Mucosa of rectum (tissue), 2 donors: ENCODE measurements at regions not wholly inside any gene's neighbourhood (a gene's known extent, or its start where the extent isn't known, plus 50 kb on each side); places are given as distances from the start of the nearest gene placed in this dataset.

Experiments
- H3K27ac ChIP-seq, 2 donors: one replicate each; pipeline ENCODE4 v1.7.0; 2013; ENCODE audit warnings: inconsistent platforms in 2 of 2, low read depth in 2 of 2, low read length in 2 of 2
- H3K27me3 ChIP-seq, 2 donors: one replicate each; pipeline ENCODE4 v1.7.0; 2013; ENCODE audit warnings: low read length in 2 of 2; ENCODE audit not compliant: control insufficient read depth in 2 of 2, insufficient read depth in 2 of 2
- H3K36me3 ChIP-seq, 2 donors: one replicate each; pipeline ENCODE4 v1.7.0; 2013; ENCODE audit warnings: low read length in 2 of 2; ENCODE audit not compliant: control insufficient read depth in 2 of 2, insufficient read depth in 2 of 2
- H3K4me1 ChIP-seq, 2 donors: one replicate each; pipeline ENCODE4 v1.7.0; 2013; ENCODE audit warnings: low read length in 2 of 2, mild to moderate bottlenecking in 1 of 2; ENCODE audit not compliant: control insufficient read depth in 2 of 2, insufficient read depth in 2 of 2
- H3K4me3 ChIP-seq, 2 donors: one replicate each; pipeline ENCODE4 v1.7.0; 2013; ENCODE audit warnings: low read length in 2 of 2
- H3K9ac ChIP-seq, 2 donors: one replicate each; pipeline ENCODE4 v1.7.0; 2013; ENCODE audit warnings: low read length in 2 of 2, low read depth in 1 of 2, mild to moderate bottlenecking in 1 of 2
- H3K9me3 ChIP-seq, 2 donors: one replicate each; pipeline ENCODE4 v1.7.0; 2013; ENCODE audit warnings: low read length in 2 of 2; ENCODE audit not compliant: control insufficient read depth in 2 of 2
- donor health status: healthy.
- donor health status: Normal muscosa, but diverticular disease.

GRCh38 chr9:107648153-107648715 is 158.7 kb upstream of the KLF4 start:
- no peak overlapping the region for H3K4me3 ChIP-seq
- H3K27ac ChIP-seq = no peak overlapping the region
- H3K4me1 ChIP-seq = peaks cover 0 to 8% of the 10 kb centered on the region in 2 donors

GRCh38 chr9:107647611-107648010 is 158.0 kb upstream of the KLF4 start:
- Histone ChIP-seq H3K4me1 (peaks cover 0 to 8% of the 10 kb centered on the region in 2 donors), H3K4me3 (no peak overlapping the region), H3K27me3 (no peaks in the 10 kb centered on the region), H3K36me3 (no peaks in the 10 kb centered on the region), H3K27ac (no peak overlapping the region), H3K9ac (no peak overlapping the region), H3K9me3 (no peaks in the 10 kb centered on the region)

More at GRCh38 chr9:107648153-107648715, 158.7 kb upstream of the KLF4 start:
- Histone ChIP-seq H3K9ac (no peak overlapping the region), H3K27me3 (no peaks in the 10 kb centered on the region), H3K9me3 (no peaks in the 10 kb centered on the region), H3K36me3 (no peaks in the 10 kb centered on the region)

DNA sequence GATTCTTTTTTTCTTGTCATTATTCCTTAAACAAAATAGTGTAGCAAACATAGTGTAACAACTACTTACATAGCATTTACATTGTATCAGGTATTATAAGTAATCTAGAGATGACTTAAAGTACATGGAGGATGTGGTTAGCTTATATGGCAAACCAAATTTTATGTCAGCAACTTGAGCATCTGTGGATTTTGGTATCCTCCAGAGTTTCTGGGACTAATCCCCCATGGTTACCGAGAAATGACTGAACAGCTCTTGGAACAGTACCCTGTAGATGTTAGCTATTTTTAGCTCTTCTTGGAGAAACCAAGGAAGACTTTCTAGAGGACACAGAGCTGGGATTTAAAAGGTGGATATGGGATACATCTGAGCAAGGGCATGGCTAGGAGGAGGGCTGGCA is 157.6 kb upstream of the KLF4 start:
- Histone ChIP-seq H3K27ac (no peak overlapping the region), H3K9ac (no peak overlapping the region)

GRCh38 chr9:107645464-107645833 is 155.9 kb upstream of the KLF4 start:
- H3K9me3 ChIP-seq = no peaks in the 10 kb centered on the region
- no peaks in the 10 kb centered on the region for H3K27me3 ChIP-seq
- H3K9ac ChIP-seq = no peak overlapping the region
- peaks cover 0 to 8% of the 10 kb centered on the region in 2 donors for H3K4me1 ChIP-seq
- no peak overlapping the region for H3K4me3 ChIP-seq
- H3K27ac ChIP-seq = peak overlapping the region in 1 of 2 donors; percentile 23
- no peaks in the 10 kb centered on the region for H3K36me3 ChIP-seq

More for the DNA sequence above, 157.6 kb upstream of the KLF4 start:
- Histone ChIP-seq H3K36me3 (no peaks in the 10 kb centered on the region), H3K4me3 (no peak overlapping the region), H3K9me3 (no peaks in the 10 kb centered on the region), H3K4me1 (peaks cover 0 to 8% of the 10 kb centered on the region in 2 donors), H3K27me3 (no peaks in the 10 kb centered on the region)

DNA sequence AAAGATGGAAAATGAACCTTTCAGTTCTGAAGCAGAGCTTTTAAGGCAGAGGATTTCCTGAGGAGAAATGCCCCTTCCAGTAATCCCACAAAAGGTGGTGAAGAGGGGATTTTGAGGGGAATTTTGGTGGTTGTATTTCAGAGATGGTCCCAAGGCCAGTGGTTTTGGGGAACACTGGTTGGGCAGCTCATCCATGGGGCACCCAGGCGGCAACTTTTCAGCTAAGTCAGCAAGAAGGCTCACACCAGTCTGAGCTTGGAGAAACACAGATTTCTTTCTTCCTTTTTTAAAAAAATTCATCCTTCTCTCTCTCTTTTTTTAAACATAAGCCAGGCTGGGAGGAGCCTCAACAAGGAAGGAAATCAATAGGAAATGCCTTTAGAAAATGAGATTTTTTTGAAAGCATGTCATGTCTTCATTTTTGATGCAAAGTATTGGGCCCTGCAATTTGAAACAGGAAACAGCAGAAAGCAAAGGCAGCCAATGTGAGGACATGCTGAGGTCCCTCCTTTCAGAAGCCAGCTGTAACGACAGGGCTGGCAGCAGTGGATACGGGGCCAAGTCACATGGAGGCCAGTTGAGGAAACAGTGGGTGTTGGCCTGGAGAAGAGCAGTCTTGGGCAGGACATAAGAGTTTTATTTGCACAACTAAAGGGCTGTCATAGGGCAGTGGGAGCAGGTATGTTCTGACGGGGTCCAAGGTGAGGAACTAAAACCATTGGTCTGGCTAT is 155.3 kb upstream of the KLF4 start:
- no peak overlapping the region for H3K4me3 ChIP-seq
- H3K27ac ChIP-seq = peak overlapping the region in 1 of 2 donors; percentile 23
- no peak overlapping the region for H3K9ac ChIP-seq
- no peaks in the 10 kb centered on the region for H3K27me3 ChIP-seq
- no peaks in the 10 kb centered on the region for H3K36me3 ChIP-seq
- no peaks in the 10 kb centered on the region for H3K9me3 ChIP-seq
- H3K4me1 ChIP-seq = peaks cover 0 to 8% of the 10 kb centered on the region in 2 donors

DNA sequence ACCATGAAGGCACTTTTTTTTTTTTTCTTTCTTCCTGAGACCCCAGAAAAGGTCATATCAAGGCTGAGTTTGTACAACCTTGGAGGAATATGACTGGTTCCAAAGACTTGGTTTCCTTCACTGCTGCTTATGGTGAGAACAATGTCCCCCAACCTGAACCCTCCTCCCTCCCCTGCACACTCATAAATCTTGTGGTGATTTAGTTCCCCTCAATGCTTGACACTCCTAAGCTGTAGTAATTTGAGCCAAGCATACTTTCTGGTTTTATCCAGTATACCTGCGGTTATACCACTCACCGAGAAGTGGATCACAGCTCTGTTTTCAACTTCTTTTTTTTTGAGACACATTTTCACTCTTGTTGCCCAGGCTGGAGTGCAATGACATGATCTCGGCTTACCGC is 149.9 kb upstream of the KLF4 start:
- peak overlapping the region; percentile 93 to 95 for H3K27ac ChIP-seq
- no peaks in the 10 kb centered on the region for H3K9me3 ChIP-seq
- no peaks in the 10 kb centered on the region for H3K36me3 ChIP-seq
- peaks cover 9 to 27% of the 10 kb centered on the region in 2 donors for H3K4me1 ChIP-seq
- no peak overlapping the region for H3K9ac ChIP-seq
- H3K4me3 ChIP-seq = no peak overlapping the region
- H3K27me3 ChIP-seq = no peaks in the 10 kb centered on the region

DNA sequence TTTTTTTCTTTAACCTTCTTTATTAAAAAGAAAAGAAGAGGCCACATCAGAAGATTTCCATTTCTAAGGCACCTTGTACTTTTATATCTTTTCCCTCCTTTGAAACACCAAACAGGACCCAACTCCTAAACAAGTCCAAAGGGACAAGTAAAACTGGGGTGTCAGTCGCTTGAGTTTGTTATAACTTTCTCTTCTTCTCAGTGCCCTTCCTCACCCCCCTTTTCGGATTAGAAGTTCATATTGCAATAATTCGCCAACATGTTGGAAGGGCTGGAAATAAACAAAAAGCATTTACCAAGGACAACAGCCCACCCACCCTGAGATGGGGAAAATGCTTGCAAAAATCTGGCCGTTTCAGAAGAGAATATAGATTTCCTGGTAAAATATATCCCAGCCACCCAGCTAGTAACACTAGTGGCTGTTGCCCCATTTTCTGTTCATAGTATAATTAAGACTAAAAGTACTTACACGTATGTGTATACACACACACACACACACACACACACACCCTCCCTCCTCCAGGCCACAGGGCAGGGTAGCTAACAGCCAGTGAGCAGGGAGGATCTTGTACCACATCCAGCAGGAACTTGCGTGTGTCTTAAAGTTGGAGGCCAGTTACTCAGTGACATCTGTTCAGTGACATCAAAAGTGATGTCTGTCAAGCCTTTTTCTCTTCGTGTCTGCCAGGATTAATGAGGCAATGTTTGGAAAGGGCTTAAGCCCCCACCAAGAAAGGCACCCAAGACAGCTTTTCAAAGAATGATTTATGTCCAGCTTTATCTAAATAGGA is 149.1 kb upstream of the KLF4 start:
- H3K27me3 ChIP-seq = no peaks in the 10 kb centered on the region
- H3K4me3 ChIP-seq = peak overlapping the region; percentile 68 to 74
- H3K9me3 ChIP-seq = no peaks in the 10 kb centered on the region
- peak overlapping the region; percentile 93 to 95 for H3K27ac ChIP-seq
- H3K9ac ChIP-seq = peak overlapping the region; percentile 82 to 85
- no peaks in the 10 kb centered on the region for H3K36me3 ChIP-seq
- H3K4me1 ChIP-seq = peaks cover 9 to 27% of the 10 kb centered on the region in 2 donors

DNA sequence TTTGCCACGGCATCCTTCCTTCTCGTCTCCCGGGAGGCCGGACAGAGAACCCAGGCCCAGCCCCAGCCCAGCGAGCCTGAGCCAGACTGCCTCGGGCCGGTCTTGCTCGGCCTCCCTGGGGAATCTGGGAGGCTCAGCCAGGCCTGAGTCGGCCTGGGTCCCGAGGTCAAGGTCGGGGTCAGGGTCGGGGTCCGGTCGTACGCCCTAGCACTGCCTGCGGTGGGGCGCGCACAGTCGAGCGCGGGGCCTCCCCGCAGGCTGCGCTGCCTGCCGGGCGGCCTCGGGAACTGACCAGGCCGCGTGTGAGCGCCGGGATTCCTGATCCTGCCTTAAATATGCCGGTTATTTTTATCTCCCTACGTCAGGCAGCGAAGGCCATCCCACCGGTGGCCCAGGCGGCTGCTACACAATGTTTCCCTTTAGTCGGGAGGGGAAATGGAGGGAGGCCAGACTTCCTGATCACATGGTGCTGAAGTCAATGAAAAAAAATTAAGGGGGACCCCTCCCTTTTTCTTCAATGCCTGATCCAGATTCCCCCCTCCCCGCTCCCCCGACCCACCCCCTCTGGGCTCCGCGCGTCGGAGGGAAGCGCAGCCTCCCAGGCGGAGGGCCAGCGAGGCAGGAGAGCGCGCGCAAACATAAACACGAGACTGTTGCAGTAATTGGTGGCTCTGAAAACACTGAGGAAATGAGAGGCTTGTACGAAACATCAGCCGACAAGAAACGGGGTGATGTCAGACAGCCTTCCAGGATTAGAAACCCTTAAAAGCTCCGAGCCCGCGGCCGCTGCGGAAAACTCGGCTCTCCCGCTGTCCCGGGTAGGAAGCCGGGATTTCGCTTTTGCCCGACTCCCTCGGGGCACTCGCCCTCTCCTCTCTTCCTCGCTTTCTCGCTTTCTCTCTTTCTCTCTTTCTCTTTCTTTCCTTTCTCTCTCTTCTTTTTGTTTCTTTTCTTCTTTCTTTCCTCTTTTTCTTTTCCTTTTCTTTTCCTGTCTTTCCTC is 148.2 kb upstream of the KLF4 start:
- peak overlapping the region; percentile 93 to 95 for H3K27ac ChIP-seq
- no peaks in the 10 kb centered on the region for H3K36me3 ChIP-seq
- H3K9me3 ChIP-seq = no peaks in the 10 kb centered on the region
- no peaks in the 10 kb centered on the region for H3K27me3 ChIP-seq
- H3K4me3 ChIP-seq = peak overlapping the region; percentile 74 to 76
- H3K4me1 ChIP-seq = peaks cover 9 to 31% of the 10 kb centered on the region in 2 donors
- peak overlapping the region; percentile 66 to 85 for H3K9ac ChIP-seq

GRCh38 chr9:107636571-107637381 is 147.2 kb upstream of the KLF4 start:
- H3K4me3 ChIP-seq = peak overlapping the region in 1 of 2 donors; percentile 76
- no peaks in the 10 kb centered on the region for H3K27me3 ChIP-seq
- peaks cover 9 to 31% of the 10 kb centered on the region in 2 donors for H3K4me1 ChIP-seq
- H3K9ac ChIP-seq = peak overlapping the region; percentile 5 to 71
- H3K36me3 ChIP-seq = no peaks in the 10 kb centered on the region
- H3K27ac ChIP-seq = peak overlapping the region; percentile 93 to 95
- no peaks in the 10 kb centered on the region for H3K9me3 ChIP-seq
